ENCODE measurements at regions not wholly inside any gene's neighbourhood (a gene's known extent, or its start where the extent isn't known, plus 50 kb on each side); places are given as distances from the start of the nearest gene placed in this dataset.
A peak's percentile ranks its signal among the peaks of the same experiment; 100 is the strongest.

GRCh38 chr10:88163572-88163971 is 300.1 kb downstream of the PTEN start:
- Histone ChIP-seq H3K27ac (peak overlapping the region; percentile 57), H3K36me3 (no peaks in the 10 kb centered on the region), H3K4me3 (no peak overlapping the region), H3K27me3 (no peaks in the 10 kb centered on the region), H3K4me1 (ENCODE audit: low read depth) (peaks cover 62% of the 10 kb centered on the region), H3K9me3 (ENCODE audit: low read depth) (peaks cover 2% of the 10 kb centered on the region)
- TF ChIP-seq, protein P1, sequence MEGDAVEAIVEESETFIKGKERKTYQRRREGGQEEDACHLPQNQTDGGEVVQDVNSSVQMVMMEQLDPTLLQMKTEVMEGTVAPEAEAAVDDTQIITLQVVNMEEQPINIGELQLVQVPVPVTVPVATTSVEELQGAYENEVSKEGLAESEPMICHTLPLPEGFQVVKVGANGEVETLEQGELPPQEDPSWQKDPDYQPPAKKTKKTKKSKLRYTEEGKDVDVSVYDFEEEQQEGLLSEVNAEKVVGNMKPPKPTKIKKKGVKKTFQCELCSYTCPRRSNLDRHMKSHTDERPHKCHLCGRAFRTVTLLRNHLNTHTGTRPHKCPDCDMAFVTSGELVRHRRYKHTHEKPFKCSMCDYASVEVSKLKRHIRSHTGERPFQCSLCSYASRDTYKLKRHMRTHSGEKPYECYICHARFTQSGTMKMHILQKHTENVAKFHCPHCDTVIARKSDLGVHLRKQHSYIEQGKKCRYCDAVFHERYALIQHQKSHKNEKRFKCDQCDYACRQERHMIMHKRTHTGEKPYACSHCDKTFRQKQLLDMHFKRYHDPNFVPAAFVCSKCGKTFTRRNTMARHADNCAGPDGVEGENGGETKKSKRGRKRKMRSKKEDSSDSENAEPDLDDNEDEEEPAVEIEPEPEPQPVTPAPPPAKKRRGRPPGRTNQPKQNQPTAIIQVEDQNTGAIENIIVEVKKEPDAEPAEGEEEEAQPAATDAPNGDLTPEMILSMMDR (IDR thresholded peaks at IDR 0.05; ENCODE audit: low read depth, low read length), result no peak
- DNase-seq (ENCODE audit: low read depth in 1 of 2, low spot score in 1 of 2), result peak in 1 of 2 donors; percentile 21

GRCh38 chr10:88164471-88164870 is 301.0 kb downstream of the PTEN start:
- TF ChIP-seq, protein P1 (IDR thresholded peaks at IDR 0.05; ENCODE audit: low read depth, low read length), result no peak
- no peaks in the 10 kb centered on the region for H3K36me3 ChIP-seq
- no peaks in the 10 kb centered on the region for H3K27me3 ChIP-seq
- H3K4me3 ChIP-seq, result no peak overlapping the region
- H3K27ac ChIP-seq, result peak overlapping the region; percentile 15
- peaks cover 2% of the 10 kb centered on the region for H3K9me3 ChIP-seq (ENCODE audit: low read depth)
- H3K4me1 ChIP-seq (ENCODE audit: low read depth), result peaks cover 62% of the 10 kb centered on the region
- DNase-seq (ENCODE audit: low read depth in 1 of 2, low spot score in 1 of 2), result no peak

DNA sequence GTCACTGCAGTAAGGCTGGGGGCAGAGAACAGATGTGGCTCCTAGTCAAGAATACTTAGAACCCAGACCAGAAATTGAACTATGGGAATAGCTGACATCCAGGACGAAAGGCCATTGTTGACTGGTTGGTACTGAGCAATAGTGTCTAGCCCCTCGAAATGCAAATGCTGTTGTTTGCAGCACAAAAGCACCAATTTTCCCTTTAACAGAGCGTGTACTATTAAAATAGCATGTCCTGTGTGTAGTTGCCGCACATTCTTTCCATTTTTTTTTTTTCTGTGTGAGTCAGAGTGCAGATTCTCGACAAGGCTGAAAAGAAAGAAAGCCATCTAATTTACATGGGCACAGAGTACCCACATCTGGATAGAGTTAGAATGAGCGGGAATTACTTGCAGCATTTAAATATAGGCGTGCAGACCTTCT is 302.4 kb downstream of the PTEN start:
- peaks cover 2% of the 10 kb centered on the region for H3K9me3 ChIP-seq (ENCODE audit: low read depth)
- DNase-seq (ENCODE audit: low read depth in 1 of 2, low spot score in 1 of 2), result peak in 1 of 2 donors; percentile 40
- H3K4me1 ChIP-seq (ENCODE audit: low read depth), result peaks cover 59% of the 10 kb centered on the region
- TF ChIP-seq, protein P1 (IDR thresholded peaks at IDR 0.05; ENCODE audit: low read depth, low read length), result no peak
- no peak overlapping the region for H3K4me3 ChIP-seq
- no peaks in the 10 kb centered on the region for H3K36me3 ChIP-seq
- H3K27ac ChIP-seq, result peak overlapping the region; percentile 15
- no peaks in the 10 kb centered on the region for H3K27me3 ChIP-seq

DNA sequence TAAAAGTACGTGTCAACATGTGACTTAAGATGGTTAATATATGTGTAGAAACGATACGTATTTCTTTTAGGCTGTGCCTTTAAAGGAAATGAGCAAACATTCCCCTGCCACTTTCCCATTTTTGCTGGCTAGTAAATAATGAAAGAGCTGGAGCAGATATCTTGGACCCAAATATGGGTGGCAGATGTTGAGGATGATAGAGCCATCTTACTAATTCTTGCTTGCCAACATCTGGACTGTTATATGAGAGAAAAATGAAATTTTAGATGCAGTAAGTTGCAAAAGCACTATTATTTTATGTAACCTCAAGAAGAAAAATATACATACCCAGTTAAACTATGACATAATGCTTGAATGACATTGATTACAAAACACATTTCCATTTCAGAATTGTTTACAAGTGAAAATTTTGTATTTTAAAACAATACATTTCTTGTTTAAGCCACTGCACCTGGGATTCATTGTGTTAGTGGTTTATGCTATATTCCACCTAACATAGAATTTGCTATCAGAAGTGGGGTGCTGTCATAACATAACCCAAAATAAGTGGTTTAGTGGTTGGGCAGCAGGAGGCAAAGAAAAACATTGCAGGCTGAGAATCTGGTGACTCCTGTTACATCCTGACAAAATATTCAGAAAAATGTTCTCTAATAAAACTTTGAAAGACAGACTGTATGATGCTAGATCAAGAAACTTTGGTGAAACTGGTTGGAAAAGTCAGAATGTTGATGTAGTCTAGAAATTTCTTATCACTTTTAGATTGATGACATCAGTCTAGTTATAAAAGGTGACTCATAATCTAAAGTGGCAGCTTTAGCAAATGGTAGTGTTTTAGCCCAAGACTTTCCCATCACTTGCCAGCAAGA is 305.0 kb downstream of the PTEN start:
- Histone ChIP-seq H3K27me3 (no peaks in the 10 kb centered on the region), H3K4me3 (no peak overlapping the region), H3K9me3 (ENCODE audit: low read depth) (peaks cover 2% of the 10 kb centered on the region), H3K27ac (no peak overlapping the region), H3K36me3 (no peaks in the 10 kb centered on the region), H3K4me1 (ENCODE audit: low read depth) (peaks cover 40% of the 10 kb centered on the region)
- DNase-seq (ENCODE audit: low read depth in 1 of 2, low spot score in 1 of 2), result no peak
- TF ChIP-seq, protein P1 (IDR thresholded peaks at IDR 0.05; ENCODE audit: low read depth, low read length), result no peak

- Histone ChIP-seq H3K27ac (no peak overlapping the region), H3K4me3 (no peak overlapping the region), H3K27me3 (no peaks in the 10 kb centered on the region), H3K36me3 (no peaks in the 10 kb centered on the region), H3K4me1 (ENCODE audit: low read depth) (peaks cover 35% of the 10 kb centered on the region), H3K9me3 (ENCODE audit: low read depth) (peaks cover 2% of the 10 kb centered on the region)
- TF ChIP-seq, protein P1 (IDR thresholded peaks at IDR 0.05; ENCODE audit: low read depth, low read length), result no peak
- no peak for DNase-seq (ENCODE audit: low read depth in 1 of 2, low spot score in 1 of 2)
These were observed 305.6 kb downstream of the PTEN start for GRCh38 chr10:88169037-88169319.
